SU-DHL-6 (cell line): ENCODE measurements at regions not wholly inside any gene's neighbourhood (a gene's known extent, or its start where the extent isn't known, plus 50 kb on each side); places are given as distances from the start of the nearest gene placed in this dataset.

Experiments used
- EZH2phosphoT487 ChIP-seq: fragments of 200-600 bp; sonication (generic), shearing (Covaris generic); conservative IDR thresholded peaks from 2 replicates; pipeline ENCODE4 v1.6.1; 2018; ENCODE audit warnings: mild to moderate bottlenecking, antibody characterized with exemption, low read length, moderate library complexity, mixed read lengths
- TF ChIP-seq, protein P1 (sequence below): fragments of 200-600 bp; sonication (generic); IDR thresholded peaks from one replicate; pipeline ENCODE4 v1.5.1; 2017; ENCODE audit warnings: antibody characterized with exemption, mild to moderate bottlenecking, low read length, moderate library complexity; ENCODE audit not compliant: insufficient read depth, poor library complexity, severe bottlenecking

DNA sequence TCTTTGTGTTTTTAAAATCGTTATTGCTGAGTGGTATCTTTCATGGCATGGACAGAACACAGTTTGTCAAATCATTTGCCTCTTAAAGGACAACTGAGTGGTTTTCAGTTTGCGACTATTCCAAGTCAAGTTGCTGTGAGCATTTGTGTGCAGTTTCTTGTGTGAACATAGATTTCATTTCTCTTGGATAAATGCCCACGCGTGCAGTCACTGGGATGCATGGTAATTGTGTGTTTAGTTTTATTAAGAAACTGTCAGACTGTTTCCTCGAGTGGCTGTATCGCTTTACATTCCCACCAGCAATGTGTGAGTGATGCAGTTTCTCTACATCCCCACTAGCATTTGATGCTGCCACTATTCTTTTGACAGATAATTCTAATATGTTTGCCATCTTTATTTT is 154.0 kb upstream of the ARL4C start:
- TF ChIP-seq, protein P1, sequence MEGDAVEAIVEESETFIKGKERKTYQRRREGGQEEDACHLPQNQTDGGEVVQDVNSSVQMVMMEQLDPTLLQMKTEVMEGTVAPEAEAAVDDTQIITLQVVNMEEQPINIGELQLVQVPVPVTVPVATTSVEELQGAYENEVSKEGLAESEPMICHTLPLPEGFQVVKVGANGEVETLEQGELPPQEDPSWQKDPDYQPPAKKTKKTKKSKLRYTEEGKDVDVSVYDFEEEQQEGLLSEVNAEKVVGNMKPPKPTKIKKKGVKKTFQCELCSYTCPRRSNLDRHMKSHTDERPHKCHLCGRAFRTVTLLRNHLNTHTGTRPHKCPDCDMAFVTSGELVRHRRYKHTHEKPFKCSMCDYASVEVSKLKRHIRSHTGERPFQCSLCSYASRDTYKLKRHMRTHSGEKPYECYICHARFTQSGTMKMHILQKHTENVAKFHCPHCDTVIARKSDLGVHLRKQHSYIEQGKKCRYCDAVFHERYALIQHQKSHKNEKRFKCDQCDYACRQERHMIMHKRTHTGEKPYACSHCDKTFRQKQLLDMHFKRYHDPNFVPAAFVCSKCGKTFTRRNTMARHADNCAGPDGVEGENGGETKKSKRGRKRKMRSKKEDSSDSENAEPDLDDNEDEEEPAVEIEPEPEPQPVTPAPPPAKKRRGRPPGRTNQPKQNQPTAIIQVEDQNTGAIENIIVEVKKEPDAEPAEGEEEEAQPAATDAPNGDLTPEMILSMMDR: no peak
- no peak for TF ChIP-seq EZH2phosphoT487
